Astrocyte (in vitro differentiated cells and primary cell): ENCODE measurements at regions not wholly inside any gene's neighbourhood (a gene's known extent, or its start where the extent isn't known, plus 50 kb on each side); places are given as distances from the start of the nearest gene placed in this dataset.

Experiments
- DNase-seq: peaks from one replicate; pipeline ENCODE4 v3.0.0-alpha.2; 2010; ENCODE audit warnings: low read depth
- FAIRE-seq: peaks from 2 replicates; lab custom pipeline; 2011; peaks lifted over from hg19 to GRCh38; lab: Jason Lieb, UNC
- H2AFZ ChIP-seq: 2 replicates; pipeline ENCODE4 v1.6.0; 2012; ENCODE audit warnings: low read depth, low read length, inconsistent platforms
- H3K27ac ChIP-seq: 2 replicates; pipeline ENCODE4 v1.5.1; 2011; ENCODE audit warnings: low read depth, low read length, inconsistent platforms
- H3K27me3 ChIP-seq: 2 replicates; pipeline ENCODE4 v1.6.0; 2011; ENCODE audit warnings: low read length, inconsistent platforms; ENCODE audit not compliant: insufficient read depth
- H3K36me3 ChIP-seq: 2 replicates; pipeline ENCODE4 v1.5.1; 2011; ENCODE audit warnings: low read length, inconsistent platforms; ENCODE audit not compliant: insufficient read depth
- H3K4me1 ChIP-seq: 2 replicates; pipeline ENCODE4 v1.5.1; 2011; ENCODE audit warnings: low read length, inconsistent platforms; ENCODE audit not compliant: insufficient read depth
- H3K4me2 ChIP-seq: 2 replicates; pipeline ENCODE4 v1.6.0; 2012; ENCODE audit warnings: low read length, inconsistent platforms
- H3K4me3 ChIP-seq: 2 replicates; pipeline ENCODE4 v1.5.1; 2011; ENCODE audit warnings: low read depth, mild to moderate bottlenecking, low read length, inconsistent platforms; ENCODE audit not compliant: insufficient read depth
- H3K79me2 ChIP-seq: 2 replicates; pipeline ENCODE4 v1.6.0; 2012; ENCODE audit warnings: mild to moderate bottlenecking, low read length, inconsistent platforms; ENCODE audit not compliant: insufficient read depth
- H3K9ac ChIP-seq: 2 replicates; pipeline ENCODE4 v1.6.0; 2012; ENCODE audit warnings: mild to moderate bottlenecking, low read length, inconsistent platforms
- H3K9me3 ChIP-seq: 2 replicates; pipeline ENCODE4 v1.5.1; 2012; ENCODE audit warnings: low read depth, mild to moderate bottlenecking, low read length, inconsistent platforms; ENCODE audit not compliant: insufficient read depth
- H4K20me1 ChIP-seq: 2 replicates; pipeline ENCODE4 v1.6.0; 2012; ENCODE audit warnings: low read length, inconsistent platforms; ENCODE audit not compliant: insufficient read depth
- H3K27ac Mint-ChIP-seq: one replicate; pipeline ENCODE4 v1.8.0; 2021; ENCODE audit warnings: mild to moderate bottlenecking, mixed read lengths; ENCODE audit not compliant: unreplicated experiment
- H3K27me3 Mint-ChIP-seq: one replicate; pipeline ENCODE4 v1.8.0; 2021; ENCODE audit warnings: low read depth, mixed read lengths; ENCODE audit not compliant: unreplicated experiment
- H3K36me3 Mint-ChIP-seq: one replicate; pipeline ENCODE4 v1.8.0; 2021; ENCODE audit warnings: low read depth, mixed read lengths; ENCODE audit not compliant: unreplicated experiment
- H3K4me1 Mint-ChIP-seq: one replicate; pipeline ENCODE4 v1.8.0; 2021; ENCODE audit warnings: low read depth, mixed read lengths; ENCODE audit not compliant: unreplicated experiment
- H3K4me3 Mint-ChIP-seq: one replicate; pipeline ENCODE4 v1.8.0; 2021; ENCODE audit warnings: mild to moderate bottlenecking, moderate library complexity, mixed read lengths; ENCODE audit not compliant: unreplicated experiment
- H3K9me3 Mint-ChIP-seq: one replicate; pipeline ENCODE4 v1.8.0; 2021; ENCODE audit warnings: mild to moderate bottlenecking, mixed read lengths; ENCODE audit not compliant: unreplicated experiment
- CTCF ChIP-seq: IDR thresholded peaks from 2 replicates; pipeline ENCODE4 v1.5.1; 2011; ENCODE audit warnings: low read depth, mild to moderate bottlenecking, inconsistent platforms, low read length, moderate library complexity; ENCODE audit not compliant: insufficient read depth
- EZH2 ChIP-seq: IDR thresholded peaks from 2 replicates; pipeline ENCODE4 v1.6.1; 2012; ENCODE audit warnings: mild to moderate bottlenecking, low read length, inconsistent platforms; ENCODE audit not compliant: insufficient read depth

DNA sequence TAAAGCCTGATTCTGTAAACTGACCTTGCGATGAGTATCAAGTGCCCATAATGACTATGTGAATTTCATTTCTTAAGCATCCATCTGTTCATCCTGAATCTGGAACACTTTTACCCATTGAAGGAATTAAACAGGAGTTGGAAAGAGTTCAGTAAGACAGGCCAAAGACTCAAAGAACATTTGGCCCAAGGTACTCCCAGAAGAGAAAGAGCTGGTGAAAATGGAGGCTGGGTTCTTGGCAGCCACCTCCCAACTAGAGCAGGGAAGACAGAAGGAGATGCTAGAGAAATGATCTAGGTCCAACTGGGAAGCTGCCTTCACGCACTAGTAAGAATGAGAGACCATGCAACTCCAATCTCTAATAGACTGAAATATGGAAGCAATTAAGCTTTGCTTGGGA lies 57.1 kb upstream of the ADRA1D start:
- Histone ChIP-seq H3K79me2 (no peaks in the 10 kb centered on the region), H3K27ac (no peak overlapping the region), H3K27me3 (no peaks in the 10 kb centered on the region), H3K9me3 (no peaks in the 10 kb centered on the region), H3K4me3 (no peak overlapping the region), H3K36me3 (no peaks in the 10 kb centered on the region), H3K4me2 (no peak overlapping the region), H3K4me1 (peaks cover 9% of the 10 kb centered on the region), H2AFZ (no peak overlapping the region), H3K9ac (no peak overlapping the region), H4K20me1 (no peaks in the 10 kb centered on the region)
- FAIRE-seq = no peak
- peaks cover 42% of the 10 kb centered on the region for H3K27me3 Mint-ChIP-seq
- no peak overlapping the region for H3K27ac Mint-ChIP-seq
- H3K9me3 Mint-ChIP-seq = peaks cover 6% of the 10 kb centered on the region
- H3K4me3 Mint-ChIP-seq = no peak overlapping the region
- TF ChIP-seq EZH2 = no peak
- TF ChIP-seq CTCF = no peak
- no peaks in the 10 kb centered on the region for H3K36me3 Mint-ChIP-seq
- H3K4me1 Mint-ChIP-seq = peaks cover 8% of the 10 kb centered on the region
- no peak for DNase-seq

- TF ChIP-seq CTCF (no peak), EZH2 (no peak)
- no peaks in the 10 kb centered on the region for H3K27me3 ChIP-seq
- no peaks in the 10 kb centered on the region for H3K36me3 ChIP-seq
- Mint-ChIP-seq H3K9me3 (peaks cover 6% of the 10 kb centered on the region), H3K4me1 (peaks cover 7% of the 10 kb centered on the region), H3K36me3 (no peaks in the 10 kb centered on the region), H3K27ac (no peak overlapping the region), H3K4me3 (no peak overlapping the region), H3K27me3 (peaks cover 51% of the 10 kb centered on the region)
- H4K20me1 ChIP-seq = no peaks in the 10 kb centered on the region
- no peak overlapping the region for H3K4me2 ChIP-seq
- no peaks in the 10 kb centered on the region for H3K9me3 ChIP-seq
- no peak overlapping the region for H2AFZ ChIP-seq
- H3K27ac ChIP-seq = no peak overlapping the region
- no peak overlapping the region for H3K9ac ChIP-seq
- FAIRE-seq (no peak), DNase-seq (no peak)
- no peak overlapping the region for H3K4me3 ChIP-seq
- H3K79me2 ChIP-seq = no peaks in the 10 kb centered on the region
- H3K4me1 ChIP-seq = peaks cover 8% of the 10 kb centered on the region
Observed at GRCh38 chr20:4305091-4305490, 56.0 kb upstream of the ADRA1D start.

DNA sequence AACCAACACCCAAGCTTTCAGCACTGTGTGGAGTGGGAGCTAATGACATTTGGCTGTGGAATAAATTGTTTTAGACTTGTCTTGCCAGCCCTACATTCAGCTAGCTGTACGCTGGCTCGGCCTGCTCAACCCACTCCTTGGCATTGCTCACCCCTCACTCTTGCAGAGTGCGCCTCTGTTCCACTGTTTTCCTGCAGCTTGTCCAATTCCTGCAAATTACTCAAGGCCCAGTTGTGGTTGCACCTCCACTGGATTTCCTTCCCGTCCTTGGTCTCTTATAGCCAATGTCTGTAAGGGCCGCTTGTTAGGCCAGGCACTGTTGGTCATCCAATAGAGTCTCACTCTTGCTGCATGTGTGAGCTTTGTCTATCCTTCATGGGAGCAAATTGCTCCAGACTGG lies 55.5 kb upstream of the ADRA1D start:
- Histone ChIP-seq H4K20me1 (no peaks in the 10 kb centered on the region), H3K4me2 (no peak overlapping the region), H3K9me3 (no peaks in the 10 kb centered on the region), H3K79me2 (no peaks in the 10 kb centered on the region), H3K27me3 (no peaks in the 10 kb centered on the region), H3K4me3 (no peak overlapping the region), H3K4me1 (peaks cover 3% of the 10 kb centered on the region), H3K9ac (no peak overlapping the region), H3K36me3 (no peaks in the 10 kb centered on the region), H2AFZ (no peak overlapping the region), H3K27ac (no peak overlapping the region)
- DNase-seq (no peak), FAIRE-seq (no peak)
- Mint-ChIP-seq H3K27ac (no peak overlapping the region), H3K4me1 (peaks cover 2% of the 10 kb centered on the region), H3K9me3 (peaks cover 5% of the 10 kb centered on the region), H3K36me3 (no peaks in the 10 kb centered on the region), H3K4me3 (no peak overlapping the region), H3K27me3 (peaks cover 52% of the 10 kb centered on the region)
- TF ChIP-seq CTCF (no peak), EZH2 (no peak)
